IMR-90 (cell line): ENCODE measurements at regions not wholly inside any gene's neighbourhood (a gene's known extent, or its start where the extent isn't known, plus 50 kb on each side); places are given as distances from the start of the nearest gene placed in this dataset.

Experiments used
- ATAC-seq: fragments of 200-7000 bp; cut with Tn5 transposase; 2 replicates; pipeline ENCODE4 v1.9.1; 2020; ENCODE audit warnings: low read depth, mild to moderate bottlenecking, moderate library complexity
- BruUV-seq: library from RNA; stranded (reverse); fragments of 400-500 nt; replicated peaks from 2 replicates; lab custom pipeline; 2021; lab: Mats Ljungman, UMichigan
- CTCF ChIA-PET: fragments of 300-600 bp; formaldehyde crosslinking; extraction: SDS; loops from one replicate; lab custom pipeline; 2021; ENCODE audit warnings: antibody characterized with exemption; lab: Yijun Ruan, JAX
- POLR2A ChIA-PET: fragments of 300-600 bp; sonication (Branson Sonifier 250); formaldehyde crosslinking; loops from one replicate; lab custom pipeline; 2022; ENCODE audit warnings: antibody characterized with exemption; ENCODE audit not compliant: unreplicated experiment; lab: Charles Lee
- DNase-seq: peaks from one replicate; pipeline ENCODE4 v3.0.0; 2013
- H2AFZ ChIP-seq: replicated peaks from 2 replicates; pipeline ENCODE3; 2013; ENCODE audit warnings: low read length, mild to moderate bottlenecking; ENCODE audit not compliant: poor library complexity
- H2AK5ac ChIP-seq: 2 replicates; pipeline ENCODE4 v1.6.1; 2013; ENCODE audit warnings: low read depth, low read length, inconsistent platforms
- H2AK9ac ChIP-seq: replicated peaks from 2 replicates; pipeline ENCODE3; 2013; ENCODE audit warnings: mild to moderate bottlenecking, low read depth, low read length, moderate library complexity; ENCODE audit not compliant: poor library complexity
- H2BK120ac ChIP-seq: 2 replicates; pipeline ENCODE4 v1.6.1; 2013; ENCODE audit warnings: low read depth, low read length, inconsistent platforms
- H2BK15ac ChIP-seq: 3 replicates; pipeline ENCODE4 v1.6.1; 2013; ENCODE audit warnings: low read depth, low read length, inconsistent platforms
- H2BK20ac ChIP-seq: 2 replicates; pipeline ENCODE4 v1.6.1; 2013; ENCODE audit warnings: low read depth, mild to moderate bottlenecking, inconsistent platforms, low read length, moderate library complexity
- H2BK5ac ChIP-seq: 2 replicates; pipeline ENCODE4 v1.6.1; 2013; ENCODE audit warnings: mild to moderate bottlenecking, low read depth, low read length, inconsistent platforms; ENCODE audit not compliant: poor library complexity, severe bottlenecking
- H3K14ac ChIP-seq: replicated peaks from 2 replicates; pipeline ENCODE4 v1.6.1; 2013; ENCODE audit warnings: low read depth, low read length, inconsistent platforms
- H3K18ac ChIP-seq: 2 replicates; pipeline ENCODE4 v1.6.1; 2013; ENCODE audit warnings: low read depth, low read length, control low read depth
- H3K23ac ChIP-seq: 2 replicates; pipeline ENCODE4 v1.6.1; 2013; ENCODE audit warnings: low read depth, low read length, inconsistent platforms
- H3K27ac ChIP-seq: 2 replicates; pipeline ENCODE4 v1.5.1; 2013; ENCODE audit warnings: mild to moderate bottlenecking, control low read depth, low read length; ENCODE audit not compliant: insufficient read depth
- H3K27me3 ChIP-seq: 2 replicates; pipeline ENCODE4 v1.6.1; 2013; ENCODE audit warnings: low read length; ENCODE audit not compliant: control insufficient read depth, insufficient read depth
- H3K36me3 ChIP-seq: 2 replicates; pipeline ENCODE4 v1.6.1; 2013; ENCODE audit warnings: low read length, mixed read lengths; ENCODE audit not compliant: control insufficient read depth, insufficient read depth
- H3K4ac ChIP-seq: 2 replicates; pipeline ENCODE4 v1.6.1; 2013; ENCODE audit warnings: low read depth, low read length, inconsistent platforms
- H3K4me1 ChIP-seq: 2 replicates; pipeline ENCODE4 v1.6.1; 2013; ENCODE audit warnings: low read length, mixed read lengths; ENCODE audit not compliant: control insufficient read depth, insufficient read depth
- H3K4me2 ChIP-seq: 2 replicates; pipeline ENCODE4 v1.6.1; 2013; ENCODE audit warnings: low read depth, mild to moderate bottlenecking, control low read depth, low read length, moderate library complexity
- H3K4me3 ChIP-seq: 2 replicates; pipeline ENCODE4 v1.5.1; 2013; ENCODE audit warnings: low read depth, mild to moderate bottlenecking, control low read depth, low read length, moderate library complexity; ENCODE audit not compliant: insufficient read depth
- H3K56ac ChIP-seq: 2 replicates; pipeline ENCODE4 v1.6.1; 2013; ENCODE audit warnings: low read length, inconsistent platforms; ENCODE audit not compliant: insufficient read depth; ENCODE audit errors: extremely low read depth
- H3K79me1 ChIP-seq, 2 experiments: 2 replicates each; pipeline ENCODE4 v1.6.1; 2013; ENCODE audit warnings: low read length in 2 of 2, inconsistent platforms in 1 of 2, low read depth in 1 of 2
- H3K9ac ChIP-seq: 2 replicates; pipeline ENCODE4 v1.6.1; 2013; ENCODE audit warnings: low read depth, low read length, control low read depth
- H3K9me1 ChIP-seq: 2 replicates; pipeline ENCODE4 v1.6.1; 2013; ENCODE audit warnings: low read length, inconsistent platforms; ENCODE audit not compliant: insufficient read depth
- H3K9me3 ChIP-seq: 2 replicates; pipeline ENCODE4 v1.6.1; 2013; ENCODE audit warnings: low read length; ENCODE audit not compliant: control insufficient read depth, insufficient read depth
- H4K20me1 ChIP-seq: 2 replicates; pipeline ENCODE4 v1.6.1; 2013; ENCODE audit warnings: low read length, inconsistent platforms; ENCODE audit not compliant: insufficient read depth
- H4K5ac ChIP-seq: 2 replicates; pipeline ENCODE4 v1.6.1; 2013; ENCODE audit warnings: mild to moderate bottlenecking, low read depth, low read length, control low read depth
- H4K8ac ChIP-seq, 2 experiments: 2 replicates each; pipeline ENCODE4 v1.6.1; 2013; ENCODE audit warnings: low read depth in 2 of 2, low read length in 2 of 2, control low read depth in 1 of 2, inconsistent platforms in 1 of 2
- H4K91ac ChIP-seq: 2 replicates; pipeline ENCODE4 v1.6.1; 2013; ENCODE audit warnings: low read depth, low read length, inconsistent platforms; ENCODE audit not compliant: insufficient read depth
- BHLHE40 ChIP-seq: fragments of 150-350 bp; IDR thresholded peaks from 2 replicates; pipeline ENCODE4 v1.6.1; 2016; ENCODE audit warnings: mild to moderate bottlenecking, low read depth, low read length
- CEBPB ChIP-seq: IDR thresholded peaks from 2 replicates; pipeline ENCODE4 v1.6.1; 2012; ENCODE audit warnings: low read depth, low read length, improper control_type of control experiment
- CHD1 ChIP-seq: IDR thresholded peaks from 2 replicates; pipeline ENCODE4 v1.6.1; 2012; ENCODE audit warnings: low read depth, low read length, improper control_type of control experiment
- CTCF ChIP-seq: conservative IDR thresholded peaks from 2 replicates; pipeline ENCODE4 v1.5.1; 2012; ENCODE audit warnings: mild to moderate bottlenecking, low read depth, low read length, improper control_type of control experiment
- ELK1 ChIP-seq: fragments of 150-350 bp; IDR thresholded peaks from 2 replicates; pipeline ENCODE4 v1.6.1; 2016; ENCODE audit warnings: low read depth, mild to moderate bottlenecking, low read length, moderate library complexity, borderline replicate concordance
- MAFK ChIP-seq: IDR thresholded peaks from 2 replicates; pipeline ENCODE4 v1.6.1; 2012; ENCODE audit warnings: low read depth, low read length, improper control_type of control experiment
- MAZ ChIP-seq: IDR thresholded peaks from 2 replicates; pipeline ENCODE4 v1.6.1; 2012; ENCODE audit warnings: low read depth, mild to moderate bottlenecking, low read length, improper control_type of control experiment, moderate library complexity, borderline replicate concordance
- MXI1 ChIP-seq: IDR thresholded peaks from 2 replicates; pipeline ENCODE4 v1.6.1; 2012; ENCODE audit warnings: low read depth, mild to moderate bottlenecking, low read length, moderate library complexity, borderline replicate concordance
- POLR2A ChIP-seq: IDR thresholded peaks from 2 replicates; pipeline ENCODE4 v1.6.1; 2012; ENCODE audit warnings: mild to moderate bottlenecking, low read depth, low read length
- RCOR1 ChIP-seq: IDR thresholded peaks from 2 replicates; pipeline ENCODE4 v1.6.1; 2012; ENCODE audit warnings: mild to moderate bottlenecking, low read length, improper control_type of control experiment; ENCODE audit not compliant: insufficient replicate concordance
- RFX5 ChIP-seq: IDR thresholded peaks from 2 replicates; pipeline ENCODE4 v1.8.0; 2012; ENCODE audit warnings: low read depth, mild to moderate bottlenecking, low read length, moderate library complexity
- SMC3 ChIP-seq: fragments of 150-350 bp; IDR thresholded peaks from 2 replicates; pipeline ENCODE4 v1.6.1; 2016; ENCODE audit warnings: low read depth, mild to moderate bottlenecking, antibody characterized with exemption, low read length, moderate library complexity
- USF2 ChIP-seq: fragments of 150-350 bp; IDR thresholded peaks from 2 replicates; pipeline ENCODE4 v1.6.1; 2017; ENCODE audit warnings: mild to moderate bottlenecking, antibody characterized with exemption, low read length, low read depth
- WGBS, 2 experiments: methylation state at CpG; one replicate each; pipeline versions ENCODE4 v1.1.5 to v1.1.7; 2013; ENCODE audit warnings: missing lambda C conversion rate in 2 of 2; ENCODE audit not compliant: insufficient read length in 1 of 2; ENCODE audit errors: extremely low coverage in 2 of 2; 5-methylcytosine and 5-hydroxymethylcytosine counted together
- dilution Hi-C: fragments of 300-500 bp; cut with HindIII; formaldehyde crosslinking; loops from one replicate; pipeline ENCODE4 v1.14.3; 2018; ENCODE audit warnings: low sequenced_read_pairs; ENCODE audit not compliant: unreplicated experiment
- in situ Hi-C: fragments of 300-500 bp; cut with MboI; formaldehyde crosslinking; loops from 3 replicates; pipeline ENCODE4 v1.14.3; 2019; ENCODE audit warnings: low sequenced_read_pairs, inconsistent platforms, mixed read lengths
- intact Hi-C: fragments of 100-400 bp; cut with micrococcal nuclease; formaldehyde crosslinking; loops from 2 replicates; pipeline ENCODE4 v1.10.0; 2022

- Histone ChIP-seq H2BK15ac (no peak overlapping the region), H3K36me3 (no peaks in the 10 kb centered on the region), H2BK20ac (no peak overlapping the region), H2AK5ac (no peak overlapping the region), H2AK9ac (no peak overlapping the region), H3K9me1 (no peaks in the 10 kb centered on the region), H3K27ac (no peak overlapping the region), H3K4me2 (no peak overlapping the region), H3K4me1 (no peaks in the 10 kb centered on the region), H3K14ac (no peak overlapping the region), H3K4ac (no peak overlapping the region), H2BK5ac (no peak overlapping the region), H2BK120ac (no peak overlapping the region), H3K27me3 (no peaks in the 10 kb centered on the region; the same call in 1 of the 2 replicates), H3K56ac (no peak overlapping the region), H3K9me3 (no peaks in the 10 kb centered on the region), H4K5ac (no peak overlapping the region), H3K79me1 (no peaks in the 10 kb centered on the region), H2AFZ (no peak overlapping the region), H4K8ac (no peak overlapping the region), H4K20me1 (no peaks in the 10 kb centered on the region), H3K18ac (no peak overlapping the region), H3K9ac (no peak overlapping the region), H3K23ac (no peak overlapping the region), H4K91ac (no peak overlapping the region), H3K4me3 (no peak overlapping the region)
- dilution Hi-C loops (no loop called here), intact Hi-C loops (no loop called here), in situ Hi-C loops (no loop called here)
- WGBS, 2 experiments: 64% methylated on average over 4 of the region's 24 CpGs; no CpG with 5 or more reads in 1 of the 2 experiments
- ATAC-seq: no peak
- no peak for DNase-seq
- BruUV-seq: no TSS peak
- TF ChIP-seq MXI1 (no peak), BHLHE40 (no peak), MAFK (no peak), MAZ (no peak), USF2 (no peak), RCOR1 (no peak), SMC3 (no peak), CTCF (no peak), RFX5 (no peak), ELK1 (no peak), CHD1 (no peak), CEBPB (no peak), POLR2A (no peak)
- CTCF ChIA-PET: no interaction called here
- POLR2A ChIA-PET: no interaction called here
Observed at GRCh38 chr1:220353229-220354012, 81.2 kb upstream of the RAB3GAP2 start.
